ENCODE measurements at regions not wholly inside any gene's neighbourhood (a gene's known extent, or its start where the extent isn't known, plus 50 kb on each side); places are given as distances from the start of the nearest gene placed in this dataset.
"Not testable (repeated sequence)": the region's sequence is repeated elsewhere in the genome, so short reads cannot be mapped to it uniquely, and the experiment has no call there.

DNA sequence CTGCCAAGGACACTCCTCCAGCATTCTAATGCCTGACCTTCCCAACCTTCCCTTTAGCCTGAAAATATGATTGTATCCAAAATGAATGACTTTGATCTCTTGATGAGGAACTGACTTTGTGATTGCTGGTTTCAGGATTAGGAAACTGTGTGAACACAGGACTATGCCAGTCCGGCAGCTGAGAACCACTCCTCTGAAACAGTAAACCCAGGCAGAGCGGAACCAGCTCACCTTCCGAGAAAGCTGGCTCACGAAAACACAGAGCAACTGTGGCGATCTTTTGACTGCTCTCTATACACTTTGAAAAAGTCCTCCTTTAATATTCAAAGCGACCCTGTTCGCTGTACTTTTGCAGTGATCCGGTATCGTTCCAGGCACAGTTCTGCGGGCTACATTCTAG lies 258.8 kb upstream of the IRS2 start:
- no TSS peak for BruUV-seq (replicated peaks)
- intact Hi-C loops (cut with micrococcal nuclease; ENCODE audit: unreplicated experiment): no loop called here
- H3K4me3 Mint-ChIP-seq (ENCODE audit: unreplicated experiment): no peak overlapping the region
- Histone ChIP-seq H3K36me3 (ENCODE audit: control insufficient read depth, insufficient read depth, low read length) (no peaks in the 10 kb centered on the region), H3K27me3 (replicated peaks; ENCODE audit: control insufficient read depth, insufficient read depth, low read length) (no peaks in the 10 kb centered on the region), H3K4me1 (no peaks in the 10 kb centered on the region), H3K9me3 (no peaks in the 10 kb centered on the region), H3K4me3 (ENCODE audit: low read depth, low read length) (no peak overlapping the region)
- POLR2A ChIA-PET: no interaction called here
- no peaks in the 10 kb centered on the region for H3K4me1 Mint-ChIP-seq (ENCODE audit: low read depth, unreplicated experiment)
- H3K36me3 Mint-ChIP-seq (ENCODE audit: insufficient read depth, unreplicated experiment): no peaks in the 10 kb centered on the region
- no peak overlapping the region for H3K27ac Mint-ChIP-seq (ENCODE audit: unreplicated experiment)
- no peak for DNase-seq
- no peaks in the 10 kb centered on the region for H3K9me3 Mint-ChIP-seq (ENCODE audit: unreplicated experiment)
- CTCF ChIA-PET: no interaction called here
- TF ChIP-seq, protein P1, sequence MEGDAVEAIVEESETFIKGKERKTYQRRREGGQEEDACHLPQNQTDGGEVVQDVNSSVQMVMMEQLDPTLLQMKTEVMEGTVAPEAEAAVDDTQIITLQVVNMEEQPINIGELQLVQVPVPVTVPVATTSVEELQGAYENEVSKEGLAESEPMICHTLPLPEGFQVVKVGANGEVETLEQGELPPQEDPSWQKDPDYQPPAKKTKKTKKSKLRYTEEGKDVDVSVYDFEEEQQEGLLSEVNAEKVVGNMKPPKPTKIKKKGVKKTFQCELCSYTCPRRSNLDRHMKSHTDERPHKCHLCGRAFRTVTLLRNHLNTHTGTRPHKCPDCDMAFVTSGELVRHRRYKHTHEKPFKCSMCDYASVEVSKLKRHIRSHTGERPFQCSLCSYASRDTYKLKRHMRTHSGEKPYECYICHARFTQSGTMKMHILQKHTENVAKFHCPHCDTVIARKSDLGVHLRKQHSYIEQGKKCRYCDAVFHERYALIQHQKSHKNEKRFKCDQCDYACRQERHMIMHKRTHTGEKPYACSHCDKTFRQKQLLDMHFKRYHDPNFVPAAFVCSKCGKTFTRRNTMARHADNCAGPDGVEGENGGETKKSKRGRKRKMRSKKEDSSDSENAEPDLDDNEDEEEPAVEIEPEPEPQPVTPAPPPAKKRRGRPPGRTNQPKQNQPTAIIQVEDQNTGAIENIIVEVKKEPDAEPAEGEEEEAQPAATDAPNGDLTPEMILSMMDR (IDR thresholded peaks at IDR 0.05; ENCODE audit: insufficient read depth in 1 of 2, low read depth in 1 of 2, low read length in 1 of 2, severe bottlenecking in 1 of 2, unreplicated experiment in 1 of 2): no peak
- peaks cover 3% of the 10 kb centered on the region for H3K27me3 Mint-ChIP-seq (ENCODE audit: insufficient read depth, unreplicated experiment)

DNA sequence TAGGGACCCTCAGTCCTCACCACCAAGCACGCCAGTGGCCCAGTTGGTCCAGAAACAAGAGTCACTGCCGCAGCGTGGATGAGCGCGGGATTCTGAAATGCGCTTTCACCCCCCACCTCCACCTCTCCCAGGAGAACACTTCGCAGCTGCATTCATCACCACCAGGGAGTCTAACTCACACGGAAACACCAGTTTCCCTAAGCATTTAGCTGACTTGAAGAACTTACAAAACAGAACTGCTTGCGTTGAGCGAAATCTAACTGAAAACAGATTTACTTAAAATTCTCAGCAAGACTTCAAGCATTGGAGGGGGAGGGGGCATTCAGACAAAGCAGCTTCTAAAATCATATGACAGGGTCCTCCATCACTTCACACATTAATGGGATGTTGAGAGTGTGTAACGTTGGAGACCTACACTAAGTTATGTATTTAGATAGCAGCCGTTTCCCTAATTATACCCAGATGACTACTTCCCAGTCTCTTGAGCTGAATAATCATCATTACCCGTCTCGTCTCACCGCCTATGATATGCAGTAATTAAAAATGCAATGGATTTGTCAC lies 258.2 kb upstream of the IRS2 start:
- no peak for DNase-seq
- Mint-ChIP-seq H3K4me3 (ENCODE audit: unreplicated experiment) (no peak overlapping the region), H3K27me3 (ENCODE audit: insufficient read depth, unreplicated experiment) (peaks cover 3% of the 10 kb centered on the region), H3K4me1 (ENCODE audit: low read depth, unreplicated experiment) (no peaks in the 10 kb centered on the region), H3K27ac (ENCODE audit: unreplicated experiment) (no peak overlapping the region), H3K36me3 (ENCODE audit: insufficient read depth, unreplicated experiment) (no peaks in the 10 kb centered on the region), H3K9me3 (ENCODE audit: unreplicated experiment) (no peaks in the 10 kb centered on the region)
- Histone ChIP-seq H3K36me3 (ENCODE audit: control insufficient read depth, insufficient read depth, low read length) (no peaks in the 10 kb centered on the region), H3K4me3 (ENCODE audit: low read depth, low read length) (no peak overlapping the region), H3K27me3 (replicated peaks; ENCODE audit: control insufficient read depth, insufficient read depth, low read length) (no peaks in the 10 kb centered on the region), H3K9me3 (no peaks in the 10 kb centered on the region), H3K4me1 (no peaks in the 10 kb centered on the region)
- intact Hi-C loops (cut with micrococcal nuclease; ENCODE audit: unreplicated experiment): no loop called here
- TF ChIP-seq, protein P1 (IDR thresholded peaks at IDR 0.05; ENCODE audit: insufficient read depth in 1 of 2, low read depth in 1 of 2, low read length in 1 of 2, severe bottlenecking in 1 of 2, unreplicated experiment in 1 of 2): no peak
- no TSS peak for BruUV-seq (replicated peaks)
- ChIA-PET CTCF (no interaction called here), POLR2A (no interaction called here)

DNA sequence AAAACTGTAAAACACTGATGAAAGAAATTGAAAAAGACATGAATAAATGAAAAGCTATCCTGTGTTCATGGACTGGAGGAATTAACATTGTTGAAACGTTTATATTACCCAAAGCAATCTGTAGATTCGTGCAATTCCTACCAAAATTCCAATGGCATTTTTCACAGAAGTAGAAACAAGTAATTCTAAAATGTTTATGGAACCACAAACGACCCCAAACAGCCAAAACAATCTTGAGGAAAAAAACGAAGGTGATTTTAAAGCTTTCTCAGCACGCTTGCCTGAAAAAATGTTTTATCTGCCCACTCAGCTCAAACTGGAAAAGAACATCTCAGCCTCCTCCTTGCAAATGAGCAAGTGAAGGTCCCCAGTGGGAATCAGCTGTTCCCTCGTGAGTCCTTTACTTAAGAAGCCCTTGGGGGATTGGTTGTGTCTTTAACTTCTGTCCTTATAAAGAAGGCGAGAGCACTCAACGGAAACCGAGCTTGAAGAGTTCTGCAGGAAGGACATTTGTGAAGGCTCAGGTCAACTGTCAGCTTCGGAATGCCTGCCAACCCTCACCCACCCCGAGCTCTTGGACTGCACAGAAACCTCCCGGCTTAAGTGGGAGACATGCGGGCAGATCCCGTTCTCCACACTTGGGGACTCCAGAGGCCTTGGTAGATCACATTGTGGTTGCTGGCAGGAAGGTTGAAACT lies 256.0 kb upstream of the IRS2 start:
- Histone ChIP-seq H3K27me3 (replicated peaks; ENCODE audit: control insufficient read depth, insufficient read depth, low read length) (no peaks in the 10 kb centered on the region), H3K9me3 (no peaks in the 10 kb centered on the region), H3K4me1 (no peaks in the 10 kb centered on the region), H3K36me3 (ENCODE audit: control insufficient read depth, insufficient read depth, low read length) (no peaks in the 10 kb centered on the region), H3K4me3 (ENCODE audit: low read depth, low read length) (no peak overlapping the region)
- no TSS peak for BruUV-seq (replicated peaks)
- Mint-ChIP-seq H3K4me3 (ENCODE audit: unreplicated experiment) (no peak overlapping the region), H3K9me3 (ENCODE audit: unreplicated experiment) (no peaks in the 10 kb centered on the region), H3K4me1 (ENCODE audit: low read depth, unreplicated experiment) (no peaks in the 10 kb centered on the region), H3K27me3 (ENCODE audit: insufficient read depth, unreplicated experiment) (peaks cover 3% of the 10 kb centered on the region), H3K27ac (ENCODE audit: unreplicated experiment) (no peak overlapping the region), H3K36me3 (ENCODE audit: insufficient read depth, unreplicated experiment) (no peaks in the 10 kb centered on the region)
- intact Hi-C loops (cut with micrococcal nuclease; ENCODE audit: unreplicated experiment): no loop called here
- ChIA-PET POLR2A (no interaction called here), CTCF (interaction anchor here (1.0 kb wide), 1 partner anchor 71 kb away, joined by 3 read pairs; no protein-coding TSS in a partner anchor)
- DNase-seq: no peak
- TF ChIP-seq, protein P1 (IDR thresholded peaks at IDR 0.05; ENCODE audit: insufficient read depth in 1 of 2, low read depth in 1 of 2, low read length in 1 of 2, severe bottlenecking in 1 of 2, unreplicated experiment in 1 of 2): no peak

- BruUV-seq (replicated peaks); CTCF ChIA-PET; H3K4me1 ChIP-seq; H3K4me3 ChIP-seq (ENCODE audit: low read depth, low read length); intact Hi-C loops (cut with micrococcal nuclease; ENCODE audit: unreplicated experiment); POLR2A ChIA-PET; H3K27me3 ChIP-seq (replicated peaks; ENCODE audit: control insufficient read depth, insufficient read depth, low read length); H3K36me3 ChIP-seq (ENCODE audit: control insufficient read depth, insufficient read depth, low read length); H3K27me3 Mint-ChIP-seq (ENCODE audit: insufficient read depth, unreplicated experiment); H3K4me1 Mint-ChIP-seq (ENCODE audit: low read depth, unreplicated experiment); DNase-seq; H3K9me3 Mint-ChIP-seq (ENCODE audit: unreplicated experiment); H3K9me3 ChIP-seq; H3K27ac Mint-ChIP-seq (ENCODE audit: unreplicated experiment); H3K4me3 Mint-ChIP-seq (ENCODE audit: unreplicated experiment); H3K36me3 Mint-ChIP-seq (ENCODE audit: insufficient read depth, unreplicated experiment): not testable (repeated sequence)
These were observed 255.3 kb upstream of the IRS2 start for GRCh38 chr13:110041638-110042037.
